GM18907 (cell line): ENCODE measurements at regions not wholly inside any gene's neighbourhood (a gene's known extent, or its start where the extent isn't known, plus 50 kb on each side); places are given as distances from the start of the nearest gene placed in this dataset.

ENCODE experiments used
- ATAC-seq: cut with Tn5 transposase; IDR thresholded peaks from one replicate; pipeline ENCODE4 v1.9.1; 2021; ENCODE audit warnings: mild to moderate bottlenecking, moderate library complexity; ENCODE audit not compliant: unreplicated experiment

- no peak for ATAC-seq
Measured at GRCh38 chr7:21084286-21084685, 297.6 kb upstream of the SP8 start.

- ATAC-seq = no peak
Measured at GRCh38 chr7:21086688-21087087, 300.0 kb upstream of the SP8 start.

- ATAC-seq = no peak
Measured at GRCh38 chr7:21089653-21090052, 303.0 kb upstream of the SP8 start.

DNA sequence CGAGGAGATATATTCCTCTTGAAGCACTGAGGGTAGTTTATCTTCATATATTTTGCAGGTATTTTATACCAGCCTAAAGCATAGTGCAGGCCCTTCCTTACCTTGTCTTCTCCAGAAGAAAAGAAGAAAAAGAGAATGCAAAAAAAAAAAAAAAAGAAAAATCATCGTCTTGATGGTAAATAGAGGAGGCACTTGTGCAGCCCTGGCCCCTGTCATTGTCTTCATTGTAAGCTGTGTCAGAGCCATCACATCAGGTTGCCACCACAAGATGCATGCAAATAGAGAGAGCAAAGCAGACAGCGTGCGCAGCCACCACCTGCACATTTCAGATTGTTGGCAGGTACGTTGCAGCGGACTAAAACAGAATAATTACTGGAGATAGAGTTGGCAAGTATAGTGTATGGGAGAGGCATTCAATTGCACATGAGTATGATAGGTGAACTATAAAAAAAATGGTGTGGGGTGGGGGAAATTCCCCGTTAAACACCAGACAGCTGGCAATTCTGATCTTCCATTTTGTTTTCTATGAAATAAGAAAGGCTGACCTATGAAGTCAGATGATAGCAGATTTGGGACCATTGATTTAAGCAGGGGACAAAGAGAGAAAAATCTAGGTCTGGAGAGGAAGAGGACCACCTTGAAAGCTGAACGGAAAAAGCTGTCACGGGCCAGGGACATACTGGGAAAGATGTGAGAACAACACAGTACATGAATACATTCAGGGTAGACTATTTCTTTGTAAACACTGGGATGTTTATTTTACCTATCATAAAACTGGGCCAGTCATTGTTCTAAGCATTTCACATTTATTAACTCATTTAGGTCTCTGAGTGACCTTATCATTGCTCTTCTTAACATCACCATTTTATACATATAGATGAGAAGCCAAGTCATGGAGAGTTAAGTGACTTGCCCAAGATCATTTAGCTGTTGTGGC lies 306.3 kb upstream of the SP8 start:
- no peak for ATAC-seq

DNA sequence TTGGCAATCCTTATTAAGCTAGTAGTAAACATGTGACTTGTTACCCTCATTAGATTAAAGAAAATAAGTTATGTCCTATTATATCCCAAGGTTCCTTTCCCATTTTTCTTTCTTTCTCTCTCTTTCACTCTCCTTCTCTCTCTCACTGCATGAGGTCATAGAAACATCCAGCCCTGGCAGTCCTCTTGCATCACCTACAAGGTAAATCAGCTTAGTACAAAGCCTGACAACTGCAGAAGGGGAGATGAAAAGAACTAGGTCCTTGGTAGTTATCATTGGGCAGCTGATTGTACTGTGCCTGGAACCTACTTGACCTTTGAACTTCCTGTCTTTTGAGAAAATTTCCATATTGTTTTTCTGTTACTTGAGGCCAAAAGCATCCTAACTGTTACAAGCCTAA lies 307.9 kb upstream of the SP8 start:
- no peak for ATAC-seq

- ATAC-seq = peak; percentile 90
Measured at GRCh38 chr7:21099432-21099831, 312.7 kb upstream of the SP8 start.

DNA sequence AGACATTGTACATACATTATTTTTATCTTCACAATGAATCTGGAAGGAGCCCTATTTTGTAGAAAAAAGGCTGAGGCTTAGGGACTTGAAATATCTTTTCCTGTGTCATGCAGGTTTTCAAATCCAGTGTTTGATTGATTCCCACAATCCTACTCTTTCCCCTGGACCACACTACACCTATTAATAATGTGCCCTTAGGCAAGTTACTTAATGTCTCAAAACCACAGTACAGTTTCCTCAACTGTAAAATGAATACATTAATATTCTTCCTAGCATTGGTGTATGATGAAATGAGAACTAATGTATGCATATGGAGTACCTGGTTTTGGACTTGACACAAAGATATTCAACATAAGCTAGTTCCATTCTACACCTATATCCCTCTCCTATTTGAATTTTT lies 313.3 kb upstream of the SP8 start:
- no peak for ATAC-seq

DNA sequence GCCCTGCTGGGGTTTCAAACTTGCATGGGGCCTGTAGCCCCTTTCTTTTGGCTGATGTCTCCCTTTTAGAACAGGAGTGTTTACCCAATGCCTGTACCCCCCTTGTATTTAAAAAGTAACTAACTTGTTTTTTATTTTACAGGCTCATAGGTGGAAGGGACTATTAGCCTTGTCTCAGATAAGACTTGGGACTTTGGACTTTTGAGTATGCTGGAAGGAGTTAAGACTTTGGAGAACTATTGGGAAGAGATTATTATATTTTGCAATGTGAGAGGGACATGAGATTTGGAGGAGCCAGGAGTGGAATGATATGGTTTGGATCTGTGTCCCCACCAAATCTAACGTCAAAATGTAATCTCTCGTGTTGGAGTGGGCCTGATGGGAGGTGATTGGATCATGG lies 314.9 kb upstream of the SP8 start:
- no peak for ATAC-seq

- no peak for ATAC-seq
Measured at GRCh38 chr7:21103426-21104123, 316.9 kb upstream of the SP8 start.

DNA sequence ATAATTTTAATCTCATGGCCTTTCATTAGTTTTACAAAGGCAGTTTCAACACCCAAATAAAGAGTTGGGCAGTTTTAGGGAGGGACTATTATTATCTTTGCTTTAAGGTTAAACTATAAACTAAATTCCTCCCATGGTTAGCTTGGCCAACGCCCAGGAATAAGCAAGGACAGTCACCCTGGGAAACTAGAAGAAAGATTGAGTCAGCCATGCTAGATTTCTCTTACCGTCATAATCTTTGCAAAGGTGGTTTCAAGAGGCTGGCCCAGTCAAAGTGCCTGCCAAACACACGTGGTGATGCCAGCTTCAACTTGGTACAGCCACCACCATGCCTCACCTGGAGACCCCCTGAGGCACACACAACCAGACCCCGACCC lies 317.4 kb upstream of the SP8 start:
- no peak for ATAC-seq

- ATAC-seq = no peak
Measured at GRCh38 chr7:21106296-21106732, 319.6 kb upstream of the SP8 start.

DNA sequence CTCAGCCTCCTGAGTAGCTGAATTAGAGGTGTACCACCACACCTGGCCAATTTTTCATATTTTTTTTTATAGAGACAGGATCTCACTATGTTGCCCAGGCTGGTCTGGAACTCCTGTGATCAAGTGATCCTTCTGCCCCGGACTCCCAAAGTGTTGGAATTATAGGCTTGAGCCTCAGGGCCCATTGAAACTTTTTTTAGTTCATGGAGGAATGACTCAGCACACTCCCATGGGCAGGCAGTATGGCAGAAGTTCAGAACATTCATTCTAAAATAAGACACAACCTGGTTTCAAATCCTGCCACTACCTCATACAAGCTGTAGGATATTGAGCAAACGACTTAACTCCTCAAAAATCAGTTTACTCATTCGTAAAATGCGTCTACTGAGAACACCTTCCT lies 320.4 kb upstream of the SP8 start:
- ATAC-seq = no peak

- no peak for ATAC-seq
Measured at GRCh38 chr7:21108182-21108581, 319.7 kb upstream of the SP4 start.

DNA sequence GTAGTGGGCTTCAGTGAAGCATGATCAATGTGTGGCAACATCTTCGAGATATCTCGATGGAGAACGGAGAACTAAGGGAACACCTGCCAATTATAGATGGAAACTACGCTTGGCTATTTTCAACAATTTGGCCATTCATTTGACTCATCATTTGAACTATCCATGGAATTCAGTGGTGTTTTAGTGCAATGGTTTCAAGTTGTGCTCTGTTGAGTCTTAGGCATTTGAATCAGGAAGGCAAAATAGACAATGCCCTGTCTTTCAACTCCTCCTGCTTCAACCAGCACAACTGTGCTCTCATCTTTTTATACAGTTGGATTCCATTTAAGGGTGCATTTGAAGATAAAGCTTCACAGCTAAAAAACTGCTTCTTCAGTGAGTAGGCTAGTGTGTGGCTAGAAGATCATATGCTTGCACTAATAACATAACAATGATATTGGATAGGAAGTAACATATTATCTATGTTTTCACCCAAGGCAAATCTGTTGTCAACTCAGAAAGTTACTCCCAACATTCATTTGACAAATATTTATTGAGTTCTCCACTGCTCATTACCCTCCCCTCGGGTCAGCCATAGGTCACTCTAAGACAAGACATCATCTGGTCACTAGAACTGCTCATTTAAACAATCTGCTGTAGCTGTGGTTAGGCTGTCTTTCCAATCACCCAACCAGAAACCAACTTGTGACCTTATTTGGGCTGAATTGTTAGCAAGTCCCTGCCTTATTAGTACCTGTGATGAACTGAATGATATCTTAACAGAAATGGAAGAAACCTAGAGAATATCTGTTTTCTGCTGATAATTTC lies 314.1 kb upstream of the SP4 start:
- peak; percentile 71 for ATAC-seq

- no peak for ATAC-seq
Measured at GRCh38 chr7:21123586-21123985, 304.3 kb upstream of the SP4 start.

- no peak for ATAC-seq
Measured at GRCh38 chr7:21125297-21125696, 302.6 kb upstream of the SP4 start.

DNA sequence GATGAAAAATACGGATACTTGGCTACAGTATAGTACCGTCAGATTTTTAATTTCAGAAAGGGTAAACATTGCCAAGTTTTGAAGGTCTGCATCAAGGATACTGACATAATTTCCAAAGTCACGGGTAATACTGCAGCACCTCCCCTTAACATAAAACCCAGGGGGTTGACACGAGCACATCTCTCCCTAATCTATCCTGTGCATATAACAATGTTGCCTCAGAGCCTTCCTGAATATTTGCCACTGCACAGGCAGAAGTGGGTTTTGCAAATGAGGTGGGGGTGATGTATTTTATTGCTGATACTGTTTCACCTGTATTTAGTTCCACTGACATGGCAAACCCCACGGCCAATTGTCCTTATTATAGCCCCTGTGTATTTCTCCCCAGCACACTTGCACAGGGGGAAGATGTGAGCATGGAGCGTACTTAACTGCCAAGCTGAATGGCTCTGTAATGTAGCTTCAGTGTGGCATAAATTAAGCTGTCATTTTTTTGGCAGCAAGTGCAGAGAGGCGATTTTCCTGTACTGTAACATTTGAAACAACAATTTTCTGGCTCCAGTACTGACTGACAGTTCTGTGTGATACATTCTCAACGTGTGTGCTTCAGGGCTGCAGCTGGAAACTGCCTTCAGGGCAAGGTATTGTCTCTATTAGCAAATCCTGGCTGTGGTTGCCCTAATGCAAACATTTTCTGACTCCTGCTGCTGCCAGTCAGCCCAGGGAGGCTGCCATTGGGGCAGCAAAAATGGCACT lies 299.6 kb upstream of the SP4 start:
- ATAC-seq = no peak

DNA sequence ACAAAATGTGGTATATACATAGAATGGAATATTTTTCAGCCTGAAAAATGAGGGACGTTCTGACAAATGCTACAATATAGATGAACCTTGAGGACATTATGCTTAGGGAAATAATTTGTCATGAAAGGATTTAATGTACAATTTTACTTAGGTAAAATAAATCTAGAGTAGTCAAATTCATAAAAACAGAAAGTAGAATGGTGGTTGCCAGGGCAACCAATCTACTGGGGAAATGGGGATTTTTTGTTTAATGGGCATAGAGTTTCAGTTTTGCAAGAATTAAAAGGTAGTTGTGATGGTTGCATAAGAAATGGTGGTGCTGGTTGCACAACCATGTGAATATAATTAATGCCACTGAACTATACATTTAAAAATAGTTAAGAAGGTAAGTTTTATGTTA lies 296.0 kb upstream of the SP4 start:
- no peak for ATAC-seq

GRCh38 chr7:21134631-21135030 lies 293.3 kb upstream of the SP4 start:
- ATAC-seq = no peak

GRCh38 chr7:21135437-21135836 lies 292.4 kb upstream of the SP4 start:
- no peak for ATAC-seq

DNA sequence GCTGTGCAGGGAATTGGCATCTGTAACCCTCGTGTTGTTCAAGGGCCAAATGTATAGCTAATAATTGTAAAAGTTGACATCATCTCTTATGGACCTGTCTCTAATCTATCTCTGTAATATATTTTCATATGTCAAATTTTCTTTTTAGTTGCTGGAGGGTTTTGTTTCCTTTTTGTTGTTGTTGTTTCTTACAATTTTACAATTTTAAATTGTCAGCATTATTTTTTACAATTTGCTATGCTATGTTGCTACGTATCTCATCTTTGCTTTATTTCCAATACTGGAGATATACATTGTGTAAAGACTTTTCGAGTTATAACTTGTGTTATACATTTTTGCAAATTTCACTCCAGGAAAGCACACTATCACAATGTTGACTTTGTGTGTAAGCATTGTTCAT lies 290.2 kb upstream of the SP4 start:
- no peak for ATAC-seq
